NCI-H146 treated with DMSO at 0.1 percent for 48 hours (cell line): ENCODE measurements at regions not wholly inside any gene's neighbourhood (a gene's known extent, or its start where the extent isn't known, plus 50 kb on each side); places are given as distances from the start of the nearest gene placed in this dataset.
"Not testable (repeated sequence)": the region's sequence is repeated elsewhere in the genome, so short reads cannot be mapped to it uniquely, and the experiment has no call there.

ENCODE experiments used
- DNase-seq: peaks from one replicate; lab custom pipeline; 2025; ENCODE audit not compliant: unreplicated experiment; lab: John Stamatoyannopoulos, UW

- no peak for DNase-seq
These were observed 222.9 kb upstream of the ERCC4 start for GRCh38 chr16:13697013-13697412.

- DNase-seq: no peak
These were observed 222.4 kb upstream of the ERCC4 start for GRCh38 chr16:13697568-13697967.

GRCh38 chr16:13702614-13703013, 217.3 kb upstream of the ERCC4 start:
- DNase-seq: no peak

GRCh38 chr16:13708347-13709120, 211.4 kb upstream of the ERCC4 start:
- DNase-seq: no peak

DNA sequence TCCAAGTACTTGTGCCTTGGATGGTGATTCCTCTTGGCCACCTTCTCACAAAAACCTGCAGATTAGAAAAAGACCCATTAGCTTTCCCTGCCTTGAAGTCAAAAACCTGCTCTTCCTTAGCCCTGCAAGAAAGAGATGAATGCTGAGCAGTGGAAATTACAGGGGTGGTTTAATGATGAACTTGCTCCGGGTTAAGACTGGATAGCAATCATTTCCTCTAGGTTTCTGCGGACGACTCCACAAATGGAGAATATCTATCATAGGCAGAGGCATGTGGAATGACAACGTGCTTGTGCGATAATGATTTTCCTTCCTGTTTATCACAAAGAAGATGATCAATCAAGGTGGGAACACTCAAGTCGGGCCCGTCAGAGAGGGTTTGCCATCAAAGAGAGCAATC, 201.2 kb upstream of the ERCC4 start:
- DNase-seq: no peak

GRCh38 chr16:13727943-13728342, 192.0 kb upstream of the ERCC4 start:
- no peak for DNase-seq

- DNase-seq: no peak
These were observed 186.4 kb upstream of the ERCC4 start for GRCh38 chr16:13733561-13733960.

GRCh38 chr16:13739621-13740373, 180.2 kb upstream of the ERCC4 start:
- not testable (repeated sequence) for DNase-seq

- no peak for DNase-seq
These were observed 177.0 kb upstream of the ERCC4 start for GRCh38 chr16:13742928-13743327.

GRCh38 chr16:13743571-13743970, 176.4 kb upstream of the ERCC4 start:
- no peak for DNase-seq

DNA sequence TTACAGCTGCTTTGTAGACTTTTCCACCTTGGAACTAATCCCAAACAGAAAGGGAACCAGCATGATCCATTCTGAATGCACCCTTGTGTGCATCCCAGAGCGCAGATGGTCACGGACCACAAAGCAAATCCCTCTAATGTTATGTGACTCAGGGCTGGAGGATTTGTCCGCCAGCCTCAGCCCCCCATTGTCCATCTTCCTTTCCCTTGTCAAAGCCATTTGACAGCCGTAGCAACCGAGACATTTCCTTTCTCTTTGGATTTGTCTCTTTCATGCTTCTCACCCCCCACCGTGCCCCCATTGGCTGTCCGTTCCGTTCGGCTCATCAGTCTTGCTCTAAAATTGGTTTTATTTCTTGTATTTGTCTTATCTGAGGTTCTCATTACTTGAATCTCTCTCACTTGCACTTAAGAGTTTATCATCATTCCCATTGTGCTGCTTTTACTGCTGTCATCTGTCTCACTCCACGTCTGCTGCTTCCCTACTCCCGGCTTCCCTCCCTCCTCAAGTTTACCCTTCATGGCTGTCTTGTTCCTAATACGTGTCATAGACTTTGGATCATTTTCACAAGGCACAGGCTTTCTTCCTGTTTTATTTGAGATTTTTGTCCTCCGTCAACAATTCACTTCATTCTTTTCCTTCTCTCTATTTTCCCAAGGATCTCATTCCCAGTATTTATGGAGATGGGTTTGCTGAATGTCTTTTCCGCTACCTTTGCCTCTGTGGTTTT, 163.4 kb upstream of the ERCC4 start:
- no peak for DNase-seq

DNA sequence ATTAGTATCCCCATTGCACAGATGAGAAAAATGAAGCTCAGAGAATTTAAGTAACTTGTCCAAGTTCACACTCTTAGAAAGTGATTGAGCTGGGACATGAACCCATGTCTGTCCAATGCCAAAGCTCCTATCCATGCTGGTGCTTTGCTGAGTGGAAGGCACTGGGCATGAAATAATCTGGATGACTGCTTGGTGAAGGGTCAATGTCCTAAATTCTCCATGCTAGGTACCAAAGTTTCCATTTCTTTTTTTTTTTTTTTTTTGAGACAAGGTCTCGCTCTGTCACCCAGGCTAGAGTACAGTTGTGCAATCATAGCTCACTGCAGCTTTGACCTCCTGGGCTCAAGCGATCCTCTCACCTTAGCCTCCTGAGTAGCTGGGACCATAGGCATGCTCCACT, 153.6 kb upstream of the ERCC4 start:
- no peak for DNase-seq

GRCh38 chr16:13767215-13767614, 152.7 kb upstream of the ERCC4 start:
- DNase-seq: no peak

- DNase-seq: no peak
These were observed 151.5 kb upstream of the ERCC4 start for GRCh38 chr16:13768471-13768870.

DNA sequence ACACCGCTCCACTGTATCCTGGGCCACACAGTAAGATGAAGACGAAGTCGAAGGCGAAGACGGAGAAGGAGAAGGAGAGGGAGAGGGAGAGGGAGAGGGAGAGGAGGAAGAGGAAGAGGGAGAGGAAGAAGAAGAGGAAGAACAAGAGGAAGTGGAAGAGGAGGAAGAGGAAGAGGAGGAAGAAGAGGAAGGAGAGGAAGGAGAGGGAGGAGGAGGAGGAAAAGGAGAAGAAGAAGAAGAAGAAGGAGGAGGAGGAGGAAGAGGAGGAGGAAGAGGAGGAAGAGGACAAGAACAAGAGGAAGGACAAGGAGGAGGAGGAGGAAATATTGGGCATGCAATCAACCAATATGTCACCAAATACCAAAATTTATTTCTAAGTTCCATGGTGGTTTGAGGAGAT, 149.5 kb upstream of the ERCC4 start:
- DNase-seq: no peak

GRCh38 chr16:13772782-13773181, 147.2 kb upstream of the ERCC4 start:
- DNase-seq: no peak

GRCh38 chr16:13779676-13780075, 140.3 kb upstream of the ERCC4 start:
- DNase-seq: peak; percentile 45

- DNase-seq: no peak
These were observed 139.4 kb upstream of the ERCC4 start for GRCh38 chr16:13780406-13781168.

DNA sequence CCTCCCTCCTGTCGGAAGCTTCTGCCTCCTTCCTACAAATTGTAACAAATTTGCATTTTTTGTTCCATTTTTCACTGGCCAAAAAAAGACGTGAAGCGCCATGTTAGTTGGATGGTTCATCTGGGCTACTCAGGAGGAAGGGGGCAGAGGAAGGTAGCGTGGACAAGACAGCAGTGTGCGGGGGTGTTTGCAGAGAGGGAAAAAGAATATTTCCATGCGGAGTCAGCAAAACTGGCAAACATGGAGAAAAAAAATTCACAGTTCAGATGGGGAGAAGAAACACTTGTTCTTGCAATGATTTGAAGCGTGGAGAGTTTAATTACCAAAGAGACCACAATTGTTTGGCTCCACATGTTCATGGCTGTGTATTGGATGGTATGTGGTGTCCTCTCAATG, 138.8 kb upstream of the ERCC4 start:
- no peak for DNase-seq

DNA sequence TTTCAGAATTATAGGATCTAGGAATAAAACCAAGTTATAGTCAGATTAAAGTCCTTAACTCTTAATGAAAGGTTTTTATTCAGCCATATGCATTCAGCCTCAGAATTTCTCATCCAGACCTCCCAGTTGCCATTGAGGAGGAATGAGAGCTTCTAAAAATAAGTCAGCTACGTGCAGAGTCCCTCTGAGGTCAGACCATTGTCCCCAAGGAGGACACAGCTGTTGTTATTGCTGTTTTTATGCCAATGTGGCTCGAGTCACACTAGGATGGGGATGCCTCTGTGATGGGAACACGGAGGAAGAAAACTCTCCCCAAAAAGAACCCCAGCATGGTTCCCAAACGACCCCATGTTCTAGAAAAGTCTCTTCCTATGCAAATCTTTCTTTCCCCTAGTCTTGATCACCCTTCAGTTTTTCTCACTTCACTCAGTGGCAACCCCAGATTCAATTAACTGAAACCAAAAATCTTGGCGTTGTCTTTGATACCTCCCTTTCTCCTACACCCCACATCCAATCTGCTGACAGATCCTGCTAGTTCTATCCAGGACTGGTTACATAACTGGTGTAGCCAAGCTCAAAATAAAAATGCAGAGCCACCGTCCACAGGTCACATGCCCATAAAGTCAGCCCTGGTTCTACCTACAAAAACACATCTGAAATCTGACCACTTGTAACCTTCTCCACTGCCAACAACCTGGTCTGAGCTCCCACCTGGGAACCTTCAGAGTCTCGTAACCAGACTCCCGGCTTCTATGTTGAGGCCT, 138.2 kb upstream of the ERCC4 start:
- no peak for DNase-seq
